ENCODE measurements at regions not wholly inside any gene's neighbourhood (a gene's known extent, or its start where the extent isn't known, plus 50 kb on each side); places are given as distances from the start of the nearest gene placed in this dataset.

DNA sequence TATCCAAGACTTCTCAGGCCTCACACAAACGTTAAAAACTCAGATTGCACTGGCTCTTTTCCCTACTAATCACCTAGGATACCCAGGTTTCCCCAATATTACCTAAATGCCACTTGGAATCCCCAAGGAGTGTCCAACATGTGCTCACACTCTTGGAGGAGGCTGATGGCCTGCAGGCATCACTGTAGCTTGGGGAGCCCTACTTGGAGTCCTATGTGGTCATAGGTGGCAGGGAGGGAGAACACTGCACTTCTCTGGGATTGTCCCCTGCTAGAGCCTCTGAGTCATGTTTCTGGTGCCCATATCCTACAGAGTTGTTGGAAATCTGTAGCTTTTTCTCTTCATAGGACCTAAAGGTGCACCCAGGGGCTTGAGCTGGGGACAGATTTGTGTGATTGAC, 433.7 kb downstream of the ARHGEF28 start:
- no peak for DNase-seq (ENCODE audit: low read depth in 2 of 2)

DNA sequence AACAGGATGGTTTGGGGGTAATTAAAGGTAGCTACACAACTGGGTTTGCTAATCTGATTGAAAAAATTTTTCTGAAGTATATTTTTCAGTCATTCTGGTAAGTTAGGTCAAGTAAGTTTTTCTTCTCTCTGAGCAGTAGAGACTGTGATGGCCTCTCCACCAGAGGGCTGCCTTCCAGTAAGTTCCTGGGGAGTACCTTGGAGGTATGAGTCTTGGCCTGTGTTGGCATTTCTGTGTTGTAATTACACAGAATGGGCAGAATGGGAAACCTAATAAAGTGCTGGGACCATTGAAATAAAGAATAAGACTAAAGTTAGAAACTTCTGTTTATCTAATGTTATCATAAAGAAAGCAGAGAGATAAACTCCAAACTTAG, 430.8 kb downstream of the ARHGEF28 start:
- DNase-seq (ENCODE audit: low read depth in 2 of 2): no peak

DNA sequence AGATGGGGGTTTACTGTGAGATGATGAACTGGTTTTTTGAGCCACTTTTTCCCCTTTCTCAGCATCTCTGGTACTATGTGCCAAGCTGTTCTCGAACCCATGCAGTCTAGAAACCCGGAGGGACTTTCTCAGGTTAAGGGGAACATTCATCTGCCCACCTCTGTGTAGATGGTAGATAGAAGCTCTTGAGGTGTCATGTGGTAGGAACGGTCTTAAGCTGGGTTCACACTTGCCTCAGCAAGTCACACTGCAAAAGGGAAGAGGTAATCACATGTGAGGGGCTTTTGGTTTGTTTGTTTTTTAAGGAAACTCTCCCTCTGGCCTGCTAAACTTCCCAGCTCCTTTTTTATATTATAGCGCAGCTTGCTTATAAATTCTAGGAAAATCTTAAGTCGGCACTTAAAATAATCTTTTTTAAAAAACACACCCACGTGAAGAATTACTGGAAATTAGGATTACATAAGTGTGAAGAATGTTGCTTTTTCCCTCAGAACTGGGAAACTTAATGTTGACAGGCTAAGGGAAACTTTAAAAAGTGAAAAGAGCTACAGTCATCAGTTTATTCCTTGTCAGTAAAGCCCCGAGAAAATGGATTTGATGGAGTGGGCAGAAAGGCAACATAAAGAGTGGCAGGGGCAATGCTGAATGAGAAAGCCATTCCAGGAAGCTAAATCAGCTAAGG, 430.3 kb downstream of the ARHGEF28 start:
- DNase-seq (ENCODE audit: low read depth in 2 of 2): no peak

DNA sequence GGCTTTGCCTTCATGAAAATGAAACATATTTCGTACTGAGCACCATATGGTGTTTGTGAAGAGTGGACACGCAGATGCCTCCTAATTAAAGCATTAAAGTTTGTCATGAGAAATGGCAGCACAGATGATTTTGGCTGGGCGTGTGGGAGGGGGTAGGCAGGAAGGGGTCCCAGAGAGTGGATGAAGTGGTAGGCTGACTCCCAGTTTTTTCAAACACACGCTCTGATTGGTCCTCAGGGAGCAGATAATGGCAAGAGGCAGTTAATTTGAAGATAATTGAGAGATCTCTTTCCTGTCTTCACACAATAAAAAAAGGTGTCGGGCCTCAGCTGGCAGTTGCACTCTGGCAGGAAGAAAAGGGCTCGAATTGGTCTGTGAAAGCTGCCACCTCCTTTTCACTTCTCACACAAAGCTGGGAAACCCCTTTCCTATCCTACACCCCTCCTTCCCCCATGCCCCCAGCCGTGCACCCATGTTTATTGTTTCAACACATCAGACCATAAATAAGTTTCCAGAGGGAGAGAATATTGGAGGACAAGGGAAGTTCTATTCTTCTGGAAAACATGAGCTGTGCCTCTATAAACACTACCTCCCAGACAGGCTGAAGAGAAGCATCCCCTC, 429.6 kb downstream of the ARHGEF28 start:
- no peak for DNase-seq (ENCODE audit: low read depth in 2 of 2)

DNA sequence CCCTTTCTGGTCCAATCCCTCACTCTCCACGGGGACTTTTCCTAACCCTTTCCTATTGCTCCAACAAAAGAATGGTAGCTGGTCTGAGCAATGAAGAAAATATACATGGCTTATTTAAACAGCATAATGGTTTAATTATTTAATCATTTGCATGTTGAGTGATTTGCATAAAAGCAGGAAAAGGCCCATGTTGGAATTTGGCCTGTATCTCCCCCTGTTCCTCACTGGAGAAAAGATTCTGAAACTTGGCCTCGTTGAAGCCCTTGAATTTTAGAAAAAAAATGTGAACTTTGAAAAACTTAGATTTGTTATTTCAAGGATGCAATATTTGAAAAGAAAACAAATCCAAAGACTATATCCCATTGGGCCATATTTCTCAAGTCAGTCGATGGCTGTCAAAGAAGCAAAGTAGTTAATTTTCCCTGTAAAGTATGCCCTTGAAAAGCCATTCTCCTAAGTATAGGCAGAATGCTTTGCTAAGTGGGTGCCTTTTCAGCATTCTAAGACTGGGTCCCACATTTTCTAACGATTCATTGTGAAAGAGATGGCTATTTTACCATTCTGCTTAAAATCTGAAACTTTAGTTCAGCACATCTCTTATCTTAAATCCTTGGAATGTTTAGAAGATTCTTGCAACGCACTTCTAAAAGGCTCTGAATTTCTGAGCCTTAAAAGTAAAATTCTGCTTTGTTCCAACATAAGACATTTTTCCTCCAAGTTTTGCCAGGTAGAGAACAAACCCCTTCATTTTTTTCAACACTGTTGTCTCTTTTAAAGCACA, 428.8 kb downstream of the ARHGEF28 start:
- no peak for DNase-seq (ENCODE audit: low read depth in 2 of 2)

DNA sequence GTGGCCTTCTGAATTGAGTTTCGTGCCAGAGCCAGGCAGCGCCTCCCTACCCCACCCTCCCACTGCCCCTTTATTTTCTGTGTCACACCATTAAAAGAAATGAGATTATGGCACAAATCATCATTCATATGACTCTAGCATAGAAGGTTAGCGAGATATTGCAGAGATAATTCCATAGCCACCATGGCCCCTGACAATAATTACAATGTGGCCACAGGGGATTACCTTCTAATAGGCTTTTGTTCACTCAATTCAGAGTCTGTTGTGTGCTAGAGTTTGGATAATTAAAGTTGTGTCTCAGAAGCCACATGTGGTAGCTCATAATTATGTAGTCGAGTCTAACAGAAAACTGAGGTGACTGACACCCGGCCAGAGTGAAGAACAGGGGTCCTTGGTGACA, 428.1 kb downstream of the ARHGEF28 start:
- no peak for DNase-seq (ENCODE audit: low read depth in 2 of 2)

DNA sequence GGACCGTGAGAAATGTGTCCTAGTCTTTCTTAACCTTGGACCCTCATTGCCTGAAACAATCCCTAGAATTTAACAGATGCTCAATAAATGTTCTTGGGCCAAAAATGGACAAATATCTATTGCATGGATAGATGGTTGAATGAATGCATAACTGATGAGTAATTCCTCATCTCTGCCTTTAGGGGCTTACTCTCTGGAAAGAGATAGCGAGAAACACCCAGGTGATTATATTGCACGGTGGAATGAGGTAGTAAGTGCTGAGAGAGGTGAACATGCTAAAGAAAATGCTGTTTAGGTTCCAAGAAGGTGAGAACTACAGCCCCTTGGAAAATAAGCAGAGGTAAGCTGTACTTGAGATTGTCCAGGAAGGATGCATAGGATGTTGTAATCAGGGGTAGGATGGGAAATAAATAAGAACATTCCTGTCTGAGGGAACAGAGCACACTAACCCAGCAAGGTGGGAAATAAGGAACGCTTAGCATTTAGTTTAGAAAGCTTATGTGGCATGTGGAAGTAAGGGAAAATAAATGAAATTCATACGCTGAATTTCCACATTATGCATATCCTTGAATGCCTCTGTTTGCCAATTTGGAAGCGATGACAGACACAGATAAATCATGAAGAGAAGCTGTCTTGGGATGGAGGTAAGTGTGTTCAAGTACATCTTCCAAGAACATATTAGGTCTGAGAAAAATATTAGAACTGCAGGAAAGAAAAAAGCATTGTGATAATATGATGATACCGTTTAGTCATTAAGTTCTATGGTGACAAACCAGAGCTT, 426.6 kb downstream of the ARHGEF28 start:
- DNase-seq (ENCODE audit: low read depth in 2 of 2): no peak

DNA sequence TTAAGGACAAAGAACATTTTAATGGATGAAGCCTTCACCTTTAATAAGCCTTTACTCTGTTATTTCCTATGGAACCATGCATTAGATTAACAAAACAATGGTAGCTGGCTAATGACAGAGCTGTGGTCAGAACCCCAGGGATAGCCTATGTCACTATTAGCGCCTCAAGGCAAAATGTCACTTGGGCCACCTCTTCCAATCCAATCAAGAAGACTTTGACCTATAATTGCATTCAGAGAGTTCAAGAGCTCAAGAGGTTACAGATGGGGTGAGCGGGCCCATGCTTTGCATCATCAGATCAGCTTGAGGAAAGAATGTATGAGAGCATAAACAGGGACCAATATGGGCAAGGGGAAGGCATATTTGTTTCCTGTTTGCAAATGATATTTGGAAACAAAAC, 425.1 kb downstream of the ARHGEF28 start:
- no peak for DNase-seq (ENCODE audit: low read depth in 2 of 2)

DNA sequence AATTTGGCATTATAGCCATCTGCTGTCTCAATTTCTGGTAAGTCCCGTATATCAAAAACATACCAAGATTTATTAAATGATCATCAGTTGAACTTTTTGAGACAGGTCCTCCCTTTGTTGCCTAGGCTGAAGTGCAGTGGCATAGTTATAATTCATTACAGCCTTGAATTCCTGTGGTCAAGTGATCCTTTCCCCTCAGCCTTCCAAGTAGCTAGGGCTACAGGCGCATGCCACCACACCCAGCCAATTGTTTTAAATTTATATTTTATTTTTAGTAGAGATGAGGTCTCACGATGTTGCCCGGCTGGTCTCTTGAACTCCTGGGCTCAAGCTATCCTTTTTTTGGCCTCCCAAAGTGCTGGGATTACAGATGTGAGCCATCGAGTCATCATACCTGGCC, 418.9 kb downstream of the ARHGEF28 start:
- no peak for DNase-seq (ENCODE audit: low read depth in 2 of 2)

DNA sequence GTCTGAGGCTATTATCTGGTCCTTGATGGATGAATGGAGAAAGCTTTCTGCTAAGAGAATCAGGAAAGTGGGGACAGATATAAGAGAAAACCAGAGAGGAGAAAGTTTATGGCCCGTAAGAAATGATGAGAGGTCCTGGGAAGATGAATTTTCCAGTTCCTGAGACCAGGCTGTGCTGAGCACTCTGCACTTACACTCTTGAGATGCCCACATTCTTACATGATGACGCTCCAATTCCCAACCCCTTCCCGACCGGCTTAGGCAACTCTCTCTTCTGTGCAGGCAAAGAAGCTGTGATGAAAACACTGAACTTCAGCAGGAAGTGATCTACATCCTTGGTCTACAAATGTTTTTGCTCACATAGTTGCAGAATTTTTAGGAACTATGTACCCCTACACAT, 417.0 kb downstream of the ARHGEF28 start:
- DNase-seq (ENCODE audit: low read depth in 2 of 2): no peak

DNA sequence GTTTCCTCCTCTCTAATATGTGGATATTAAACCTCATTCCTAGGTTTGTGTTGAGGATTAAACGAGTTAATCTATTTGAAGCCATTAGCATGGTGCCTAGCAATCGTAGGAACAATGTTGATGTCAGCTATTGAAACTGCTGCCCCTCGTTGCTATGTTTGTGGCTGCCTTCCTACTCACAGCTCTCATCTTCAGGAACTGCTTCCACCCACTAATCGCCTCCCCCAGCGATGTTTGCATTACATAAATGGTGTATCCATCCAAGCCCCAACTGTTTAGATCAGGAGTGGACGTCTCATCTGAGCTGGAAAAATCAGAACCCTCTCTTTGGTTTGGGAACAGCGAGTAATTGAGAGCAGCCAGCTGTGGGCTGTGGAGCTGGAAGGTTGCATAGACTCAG, 416.6 kb downstream of the ARHGEF28 start:
- DNase-seq (ENCODE audit: low read depth in 2 of 2): no peak

DNA sequence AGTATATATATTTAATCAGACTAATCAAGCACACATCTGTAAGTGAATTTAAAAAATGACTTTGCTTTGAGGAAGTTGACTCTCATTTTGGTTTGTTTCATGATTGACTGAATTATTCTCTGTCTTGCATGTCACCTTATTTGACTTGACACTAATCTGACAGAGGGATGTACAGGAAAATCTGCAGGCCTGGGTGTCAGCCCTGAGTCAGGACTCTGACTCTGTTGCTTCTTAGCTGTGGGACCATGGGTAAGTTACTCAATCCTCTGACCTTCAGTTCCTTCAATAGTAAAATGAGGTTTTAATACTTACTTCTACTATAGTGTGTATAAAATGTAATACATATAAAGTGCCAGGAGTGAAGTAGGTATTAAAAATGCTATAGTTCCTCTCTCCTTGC, 415.9 kb downstream of the ARHGEF28 start:
- no peak for DNase-seq (ENCODE audit: low read depth in 2 of 2)

DNA sequence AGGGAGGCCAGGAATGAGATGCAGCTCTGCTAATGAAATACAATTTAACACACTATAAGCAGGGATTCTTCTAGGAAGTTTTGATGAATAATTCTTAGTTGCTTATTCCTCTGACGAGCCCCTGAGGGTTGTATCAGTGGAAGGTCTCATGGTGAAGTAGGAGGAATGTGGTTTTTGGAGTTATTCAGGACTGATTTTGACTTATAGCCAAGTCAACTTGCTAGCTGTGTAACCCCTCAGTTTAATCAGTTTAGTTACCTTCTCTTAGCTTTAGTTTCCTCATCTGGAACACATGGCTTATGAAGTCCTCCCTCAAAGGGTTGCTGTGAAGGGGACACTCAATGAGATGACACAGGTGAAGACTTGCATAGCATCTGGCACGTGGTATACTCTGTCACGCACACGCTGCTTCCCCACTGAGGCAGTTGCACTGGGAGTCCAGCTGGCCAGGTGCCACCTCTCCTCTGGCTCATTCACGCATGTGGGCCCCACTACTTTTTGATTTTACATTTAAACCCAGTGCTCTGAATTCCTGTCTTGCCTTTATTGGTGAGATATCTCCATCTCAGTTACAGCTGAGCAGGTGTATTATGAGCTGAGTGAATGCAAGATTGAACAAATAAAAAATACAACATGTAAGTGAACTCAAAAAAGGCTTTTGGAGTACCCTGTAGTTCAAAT, 415.0 kb downstream of the ARHGEF28 start:
- no peak for DNase-seq (ENCODE audit: low read depth in 2 of 2)

DNA sequence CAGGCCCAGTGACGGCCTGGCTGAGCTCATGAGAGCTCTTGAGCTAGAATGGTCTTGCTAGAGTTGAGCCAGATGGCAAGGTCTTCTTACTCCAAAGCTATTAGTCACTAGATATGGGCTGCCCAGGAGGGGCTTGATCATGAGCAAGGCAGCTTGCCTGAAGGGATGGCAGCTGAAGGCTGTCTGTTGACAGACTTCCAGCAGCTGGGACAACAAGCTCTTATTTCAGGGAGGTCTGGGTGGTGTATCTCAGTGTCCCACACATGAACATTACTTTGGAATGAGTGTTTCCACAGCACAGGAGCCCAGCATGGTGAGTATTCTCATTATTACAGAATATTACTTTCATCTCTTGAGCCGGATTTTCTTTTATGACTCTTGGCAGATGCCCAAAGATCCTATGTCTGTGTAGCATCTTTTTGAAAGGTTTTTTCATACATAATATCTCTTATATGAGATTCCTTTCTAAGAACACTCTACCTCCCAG, 414.1 kb downstream of the ARHGEF28 start:
- DNase-seq (ENCODE audit: low read depth in 2 of 2): no peak

DNA sequence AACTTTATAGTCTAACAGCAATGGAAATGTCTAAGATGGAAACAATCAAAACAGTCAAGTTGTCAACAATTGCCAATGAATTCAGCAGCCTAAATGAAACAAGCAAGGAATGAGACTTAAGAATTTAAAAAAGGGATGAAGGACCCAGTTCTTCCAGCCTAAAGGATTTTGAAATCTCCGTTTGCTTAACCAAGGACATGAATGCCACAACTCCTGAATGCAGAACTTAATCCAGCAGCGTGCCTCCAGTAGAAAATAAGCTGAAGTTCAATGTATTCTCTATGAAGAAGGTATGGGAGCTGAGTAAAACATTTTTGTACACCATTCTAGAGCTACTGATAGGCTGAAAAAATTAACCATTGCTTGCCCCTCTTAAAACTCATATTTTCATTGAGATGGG, 411.3 kb downstream of the ARHGEF28 start:
- no peak for DNase-seq (ENCODE audit: low read depth in 2 of 2)

DNA sequence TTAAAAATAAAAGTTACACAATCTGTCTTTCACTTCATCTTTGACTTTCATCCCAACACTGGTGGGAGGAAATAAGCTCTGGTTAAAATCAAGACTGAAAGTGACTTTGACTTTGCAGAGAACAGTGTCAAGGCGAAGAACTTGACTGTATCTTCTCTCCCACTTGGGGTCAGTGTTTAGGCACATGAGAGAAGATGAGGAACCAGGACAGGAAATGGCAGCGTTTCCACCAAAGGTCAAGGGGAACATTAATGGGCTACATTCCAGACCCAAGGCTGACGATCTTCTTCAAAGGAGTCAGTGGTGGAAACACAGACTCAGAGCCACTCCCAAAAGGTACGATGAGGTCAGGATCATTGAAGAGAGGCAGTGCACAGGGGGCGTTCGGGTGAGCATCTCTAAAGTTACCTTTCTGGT, 409.5 kb downstream of the ARHGEF28 start:
- DNase-seq (ENCODE audit: low read depth in 2 of 2): no peak

DNA sequence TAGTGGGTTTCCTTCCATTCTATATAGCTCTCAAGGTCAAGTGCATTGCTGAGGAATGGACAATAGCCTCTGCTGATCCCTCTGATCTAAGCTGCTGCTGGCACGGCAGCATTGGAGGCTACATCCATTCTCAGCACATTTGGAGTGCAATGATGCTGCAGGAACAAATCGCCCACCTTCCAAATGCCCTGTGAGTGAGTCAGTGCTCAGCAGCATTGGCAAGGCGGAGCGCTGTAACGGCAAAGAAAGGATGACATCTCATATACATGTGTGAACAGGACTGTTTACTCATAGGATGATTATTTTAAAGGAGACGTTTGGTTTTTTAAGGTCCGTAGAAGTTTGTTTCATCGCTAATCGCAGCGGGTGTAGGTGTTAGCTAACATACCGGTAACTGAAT, 408.7 kb downstream of the ARHGEF28 start:
- DNase-seq (ENCODE audit: low read depth in 2 of 2): no peak

DNA sequence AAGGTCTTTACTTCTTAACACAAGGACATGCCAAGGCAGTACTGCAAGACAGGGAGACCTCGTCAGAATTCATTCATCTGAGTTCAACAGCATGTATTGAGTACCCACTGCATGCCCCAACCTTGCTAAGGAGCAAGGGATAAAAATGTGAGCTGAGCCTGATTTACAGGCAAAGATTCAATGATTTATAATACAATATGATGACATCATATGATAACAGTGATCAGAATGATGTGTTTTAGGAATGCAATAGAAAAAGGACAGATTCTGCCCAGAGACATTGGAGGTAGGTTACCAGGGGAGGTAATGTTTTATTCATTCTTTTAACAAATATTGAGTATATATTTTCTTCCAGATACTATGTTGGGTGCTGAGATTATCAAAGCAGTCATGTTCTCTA, 406.6 kb downstream of the ARHGEF28 start:
- no peak for DNase-seq (ENCODE audit: low read depth in 2 of 2)

DNA sequence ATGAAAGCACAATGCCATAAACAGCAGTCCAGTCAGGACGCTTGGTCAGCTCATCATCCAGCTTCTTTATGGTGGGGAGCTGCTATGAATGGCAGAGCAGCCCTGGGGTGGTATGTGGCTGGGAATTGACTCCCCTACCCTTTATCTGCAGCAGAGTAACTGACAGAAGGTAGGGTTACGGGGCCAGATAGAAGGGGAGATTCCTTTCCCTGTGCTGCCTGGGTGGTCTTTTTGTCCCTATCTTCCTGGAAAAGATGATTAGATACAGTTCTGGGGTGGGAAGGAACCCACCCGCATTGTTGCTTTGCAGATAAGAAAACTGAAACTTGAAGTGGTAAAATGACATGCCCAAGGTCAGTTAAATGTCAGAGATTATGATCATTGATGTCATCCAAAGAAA, 405.5 kb downstream of the ARHGEF28 start:
- DNase-seq (ENCODE audit: low read depth in 2 of 2): no peak

DNA sequence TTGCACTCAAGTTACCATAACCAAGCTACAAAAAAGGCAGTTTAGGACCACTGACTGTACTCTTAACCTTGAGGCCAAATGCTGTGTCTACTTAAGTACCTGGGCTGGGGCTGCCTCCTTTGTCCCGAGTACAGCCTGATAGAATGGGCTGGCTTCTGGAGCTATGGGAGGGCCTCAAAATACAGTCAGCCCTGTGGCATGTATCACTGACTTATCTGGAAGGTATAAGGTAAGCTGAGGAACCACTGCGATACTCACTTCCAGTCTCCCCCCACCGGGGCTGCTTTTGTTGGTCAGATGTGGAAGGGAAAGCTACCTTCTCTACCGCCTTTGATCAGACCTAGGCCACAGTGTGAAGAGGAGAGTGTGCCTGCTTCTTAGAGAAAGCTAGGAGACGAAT, 404.8 kb downstream of the ARHGEF28 start:
- no peak for DNase-seq (ENCODE audit: low read depth in 2 of 2)

DNA sequence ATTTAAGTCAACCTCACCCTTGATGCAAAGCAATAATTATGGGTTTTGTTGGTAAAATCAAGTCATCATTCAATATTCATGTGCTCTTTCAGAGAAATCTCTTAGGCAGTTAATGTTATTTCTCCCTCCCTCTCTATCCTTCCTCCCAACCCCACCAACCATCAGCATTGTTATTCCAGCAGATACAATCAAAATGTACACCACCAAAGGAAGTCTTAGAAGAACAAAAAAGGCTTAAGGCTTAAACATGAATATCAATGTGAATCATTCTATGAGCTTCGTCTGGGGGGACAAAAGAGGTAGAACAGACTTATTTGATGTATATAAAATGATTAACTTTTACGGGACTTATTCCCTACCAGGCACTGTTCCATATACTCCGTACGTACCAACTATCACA, 404.4 kb downstream of the ARHGEF28 start:
- DNase-seq (ENCODE audit: low read depth in 2 of 2): no peak

DNA sequence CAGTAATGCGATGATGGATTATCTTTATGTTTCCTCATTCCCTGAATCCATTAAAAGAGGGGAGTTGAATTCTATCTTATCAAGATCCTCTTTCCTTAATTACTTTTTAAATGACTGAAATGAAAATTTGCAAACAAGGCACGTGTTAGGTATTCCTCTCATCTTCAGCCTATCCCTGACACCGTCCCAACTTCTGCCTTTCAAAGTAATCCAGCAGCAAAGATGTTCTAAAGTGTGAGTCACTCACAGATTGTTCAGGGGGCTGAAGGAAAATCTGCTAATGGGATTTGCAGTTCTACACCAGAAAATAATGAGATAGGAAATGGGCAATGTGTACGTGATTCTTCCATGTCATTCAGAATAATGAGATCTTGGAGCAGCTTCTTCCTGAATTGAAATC, 403.0 kb downstream of the ARHGEF28 start:
- no peak for DNase-seq (ENCODE audit: low read depth in 2 of 2)
